AG08396 (cell line): ENCODE measurements at regions not wholly inside any gene's neighbourhood (a gene's known extent, or its start where the extent isn't known, plus 50 kb on each side); places are given as distances from the start of the nearest gene placed in this dataset.

ENCODE experiments used
- DNase-seq: peaks from one replicate; pipeline ENCODE4 v3.0.0; 2012; ENCODE audit warnings: low spot score, mixed read lengths

- DNase-seq, result no peak
Observed at GRCh38 chr15:72833561-72833960, 50.0 kb upstream of the ADPGK start.
